ENCODE measurements at regions not wholly inside any gene's neighbourhood (a gene's known extent, or its start where the extent isn't known, plus 50 kb on each side); places are given as distances from the start of the nearest gene placed in this dataset.
"Not testable (repeated sequence)": the region's sequence is repeated elsewhere in the genome, so short reads cannot be mapped to it uniquely, and the experiment has no call there.

- ATAC-seq: no peak
These were observed 780.6 kb upstream of the ZWINT start for GRCh38 chr10:57141708-57142107.

DNA sequence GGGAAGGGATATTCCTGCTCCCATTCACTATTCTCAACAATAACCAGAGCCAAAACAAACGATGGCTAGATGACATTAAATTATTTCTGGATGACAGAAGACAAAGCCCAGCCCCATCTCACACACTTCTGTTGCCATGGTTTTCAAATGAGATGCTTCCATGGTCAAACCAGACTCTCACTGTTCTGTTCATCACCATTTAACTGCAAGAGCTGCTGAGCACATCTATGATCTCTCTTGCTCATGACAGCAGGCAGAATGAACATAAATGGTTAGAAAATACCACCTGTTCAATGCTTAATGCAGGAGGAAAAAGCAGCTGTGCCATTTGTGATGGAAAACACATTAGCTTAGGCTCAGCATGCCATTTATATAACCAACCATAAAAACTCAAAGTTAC is 758.6 kb upstream of the ZWINT start:
- no peak for ATAC-seq

DNA sequence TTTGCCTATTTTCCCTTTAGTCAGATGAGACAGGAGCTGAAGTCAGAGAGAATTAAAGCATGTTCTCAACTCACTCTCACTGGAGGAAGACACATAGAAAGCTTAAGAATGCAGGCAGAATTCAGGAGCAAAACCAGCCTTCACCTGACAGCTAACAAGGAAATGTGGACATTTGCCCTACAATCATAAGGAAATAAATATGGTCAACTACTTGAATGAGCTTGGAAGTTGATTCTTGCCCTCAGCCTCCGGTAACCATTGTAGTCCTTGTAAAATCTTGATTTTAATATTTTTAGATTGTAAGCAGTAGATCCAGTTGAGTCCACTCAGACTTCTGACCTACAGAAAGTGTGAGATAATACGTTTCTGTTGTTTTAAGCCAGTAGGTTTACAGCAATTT is 752.5 kb upstream of the ZWINT start:
- no peak for ATAC-seq

DNA sequence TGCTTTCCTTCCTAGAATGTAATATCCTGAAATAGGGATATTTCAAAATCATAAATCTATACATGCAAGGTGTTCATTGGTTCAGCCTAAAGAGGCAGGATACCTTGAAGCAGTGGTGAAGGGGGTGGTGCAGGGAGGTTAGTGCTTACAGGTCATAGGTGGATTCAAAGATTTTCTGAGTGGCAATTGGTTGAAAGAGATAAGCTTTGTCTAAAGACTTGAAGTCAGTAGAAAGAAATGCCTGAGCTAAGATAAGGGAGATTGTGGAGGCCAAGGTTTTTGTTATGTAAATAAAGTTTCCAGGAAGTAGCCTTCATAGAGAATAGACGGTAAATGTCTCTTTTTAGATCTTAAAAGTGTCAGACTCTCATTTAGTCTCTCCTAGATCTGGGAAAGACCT is 741.2 kb upstream of the ZWINT start:
- ATAC-seq: no peak

GRCh38 chr10:57098146-57098545 is 737.1 kb upstream of the ZWINT start:
- no peak for ATAC-seq

- no peak for ATAC-seq
These were observed 735.0 kb upstream of the ZWINT start for GRCh38 chr10:57096044-57096443.

DNA sequence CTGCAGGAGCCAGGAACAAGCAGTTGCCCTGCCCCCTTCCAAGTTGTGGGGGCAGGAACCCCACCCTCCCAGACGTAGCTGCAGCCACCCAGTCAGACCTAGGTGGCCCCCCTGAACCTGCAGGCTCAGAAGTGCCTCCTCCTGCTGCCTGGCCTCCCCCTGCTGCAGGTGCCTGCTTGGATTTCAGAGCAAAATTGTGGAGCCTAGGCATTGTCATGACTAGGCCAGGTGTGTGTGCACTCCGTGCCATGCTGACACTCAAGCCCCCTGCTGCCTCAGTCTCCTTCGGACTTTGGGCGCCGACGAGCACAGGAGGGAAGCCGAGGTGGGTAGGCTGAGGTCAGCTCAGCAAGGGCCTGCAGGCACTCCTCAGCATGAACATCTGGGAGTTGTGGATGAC is 733.9 kb upstream of the ZWINT start:
- ATAC-seq: no peak

DNA sequence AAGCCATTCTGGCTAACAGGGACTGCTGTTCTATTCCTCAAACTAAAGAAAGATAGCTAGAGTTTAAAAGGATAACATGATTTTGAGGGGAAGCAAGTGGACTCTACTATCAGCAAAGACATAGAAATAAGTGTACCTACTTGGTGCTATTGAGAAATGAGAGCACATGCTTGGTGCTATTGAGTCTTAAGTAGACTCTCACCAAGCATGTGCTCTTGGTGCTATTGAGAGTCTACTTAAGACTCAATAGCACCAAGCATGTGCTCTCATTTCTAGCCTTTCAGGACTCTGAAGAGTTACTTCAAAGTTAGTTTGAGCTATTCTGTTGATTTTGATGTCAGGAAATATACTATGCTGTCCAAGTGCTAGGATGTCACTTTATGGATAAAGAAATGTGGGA is 733.0 kb upstream of the ZWINT start:
- no peak for ATAC-seq

GRCh38 chr10:57053530-57053929 is 692.5 kb upstream of the ZWINT start:
- ATAC-seq: no peak

- no peak for ATAC-seq
These were observed 688.0 kb upstream of the ZWINT start for GRCh38 chr10:57049096-57049495.

DNA sequence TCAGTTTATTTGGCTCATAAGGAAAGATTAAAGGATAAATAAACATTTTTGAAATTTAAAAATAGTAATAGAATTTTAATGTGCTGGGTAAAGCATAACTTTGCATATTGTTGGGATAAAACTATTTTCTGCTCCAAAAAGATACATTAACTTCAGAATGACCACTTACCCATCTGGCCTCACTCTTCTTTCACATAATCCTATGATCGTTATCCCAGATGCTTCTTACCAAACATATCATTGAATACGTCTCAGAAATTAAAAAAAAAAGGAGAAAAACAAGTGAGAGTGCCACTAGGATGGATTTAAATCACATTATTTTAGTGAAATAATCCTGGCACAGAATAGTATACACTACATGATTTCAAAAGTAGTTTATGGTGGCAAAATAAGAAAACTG is 677.5 kb upstream of the ZWINT start:
- ATAC-seq: no peak

GRCh38 chr10:57035310-57035709 is 674.3 kb upstream of the ZWINT start:
- no peak for ATAC-seq

DNA sequence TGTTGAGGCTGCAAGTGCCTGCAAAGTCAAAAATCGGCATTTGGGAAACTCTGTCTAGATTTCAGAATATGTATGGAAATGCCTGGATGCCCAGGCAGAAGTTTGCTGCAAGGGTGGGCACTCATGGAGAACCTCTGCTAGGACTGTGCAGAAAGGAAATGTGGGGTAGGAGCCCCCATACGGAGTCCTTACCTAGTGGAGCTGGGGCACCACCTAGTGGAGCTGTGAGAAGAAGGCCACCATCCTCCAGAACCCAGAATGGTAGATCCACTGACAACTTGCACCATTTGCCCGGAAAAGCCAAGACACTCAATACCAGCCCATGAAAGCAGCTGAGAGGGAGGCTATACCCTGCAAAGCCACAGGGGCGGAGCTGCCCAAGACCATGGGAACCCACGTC is 671.2 kb upstream of the ZWINT start:
- not testable (repeated sequence) for ATAC-seq

DNA sequence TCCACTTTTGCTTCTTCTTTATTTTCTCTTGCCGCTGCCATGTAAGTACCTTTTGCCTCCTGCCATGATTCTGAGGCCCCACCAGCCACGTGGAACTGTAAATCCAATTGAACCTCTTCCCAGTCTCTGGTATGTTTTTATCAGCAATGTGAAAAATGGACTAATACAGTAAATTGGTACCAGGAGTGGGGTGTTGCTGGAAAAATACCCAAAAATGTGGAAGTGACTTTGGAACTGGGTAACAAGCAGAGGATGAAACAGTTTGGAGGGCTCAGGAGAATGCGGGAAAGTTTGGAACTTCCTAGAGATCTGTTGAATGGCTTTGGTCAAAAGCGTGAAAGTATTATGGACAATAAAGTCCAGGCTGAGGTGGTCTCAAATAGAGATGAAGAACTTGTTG is 670.3 kb upstream of the ZWINT start:
- ATAC-seq: no peak

GRCh38 chr10:57026307-57026706 is 665.2 kb upstream of the ZWINT start:
- no peak for ATAC-seq

GRCh38 chr10:57023626-57024025 is 662.6 kb upstream of the ZWINT start:
- ATAC-seq: no peak

- ATAC-seq: no peak
These were observed 657.4 kb upstream of the ZWINT start for GRCh38 chr10:57018452-57018851.

DNA sequence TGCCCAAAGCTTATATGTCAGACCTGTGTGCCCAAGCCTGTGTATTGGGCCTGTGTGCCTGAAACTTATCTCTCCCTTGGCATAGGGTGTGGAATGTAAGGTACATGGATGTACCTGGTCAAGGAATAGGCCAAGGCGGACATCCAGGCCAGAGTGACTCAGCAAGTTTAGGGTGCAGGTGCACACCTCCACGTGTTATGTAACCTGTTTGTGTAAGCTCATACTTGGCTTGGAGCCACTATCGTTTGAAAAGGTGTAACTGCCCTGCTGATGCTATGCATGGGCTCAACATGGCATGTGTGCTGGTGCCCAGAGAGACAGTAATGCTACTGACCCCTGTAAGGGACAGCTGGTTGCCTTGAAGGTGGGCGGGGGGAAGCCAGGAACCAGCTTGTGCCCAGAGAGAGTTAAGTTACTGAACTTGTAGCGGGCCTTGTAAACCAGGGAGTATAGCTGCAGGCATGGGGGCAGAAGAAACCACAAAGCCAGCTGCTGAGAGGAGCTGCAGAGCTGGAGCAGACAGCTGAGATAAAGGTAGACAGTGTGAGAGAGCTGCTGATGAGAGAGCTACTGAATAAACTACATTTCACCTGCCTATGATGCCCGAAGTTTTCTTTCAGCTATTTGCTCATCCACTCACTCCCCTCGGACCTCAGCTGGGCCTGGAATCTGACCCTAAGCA is 656.4 kb upstream of the ZWINT start:
- ATAC-seq: no peak

DNA sequence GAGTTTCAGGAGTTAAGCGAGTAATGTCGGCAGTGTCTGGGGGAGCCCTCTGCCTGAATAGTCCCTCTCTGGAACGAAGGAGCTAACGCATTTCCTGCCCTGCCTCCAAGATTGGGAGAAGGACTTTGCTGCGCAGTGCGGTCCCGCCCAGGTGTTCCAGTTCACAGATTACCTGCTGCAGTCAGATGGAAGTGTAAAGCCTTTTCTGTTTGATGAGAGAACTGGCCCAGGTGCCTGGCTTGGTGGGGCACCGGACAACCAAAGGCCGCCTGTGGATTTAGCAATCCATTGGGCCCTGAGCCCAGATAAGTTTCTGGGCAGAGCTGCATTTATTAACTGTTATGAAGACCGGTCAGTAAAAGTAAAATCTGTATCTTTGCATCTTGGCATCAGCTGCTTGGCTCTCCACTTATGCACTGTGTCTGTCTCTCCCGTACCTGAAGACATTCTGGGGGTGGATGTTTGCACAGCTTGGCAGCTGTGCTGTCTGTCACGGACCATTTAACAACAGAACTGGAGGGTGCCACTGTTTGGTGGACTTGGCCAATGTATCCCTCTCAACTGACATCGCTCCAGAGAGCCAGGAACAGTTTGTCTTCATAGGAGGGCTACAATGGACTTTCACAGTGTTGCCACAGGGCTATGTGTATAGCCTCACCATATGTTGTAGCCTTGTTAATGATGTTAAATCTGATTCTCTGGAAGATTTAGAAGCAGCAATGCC is 654.7 kb upstream of the ZWINT start:
- no peak for ATAC-seq

GRCh38 chr10:57015187-57015586 is 654.1 kb upstream of the ZWINT start:
- no peak for ATAC-seq

GRCh38 chr10:57014758-57015157 is 653.7 kb upstream of the ZWINT start:
- ATAC-seq: no peak

DNA sequence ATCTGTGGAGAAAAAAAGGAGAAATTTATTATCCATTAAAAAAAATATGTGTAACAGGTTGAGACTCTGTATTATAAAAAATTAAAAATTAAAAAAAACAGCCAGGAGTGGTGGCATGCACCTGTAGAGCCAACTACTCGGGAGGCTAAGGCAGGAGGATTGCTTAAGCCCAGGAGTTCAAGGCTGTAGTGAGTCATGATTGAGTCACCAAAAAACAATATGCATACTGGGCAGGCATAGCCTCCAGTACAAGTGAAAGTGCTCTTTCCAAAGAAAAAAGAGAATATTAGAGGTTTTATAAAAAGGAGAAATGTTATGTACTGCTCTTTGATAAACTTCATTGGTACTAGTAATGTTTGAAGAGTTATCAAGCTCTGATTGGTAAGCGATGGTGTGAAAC is 647.1 kb upstream of the ZWINT start:
- no peak for ATAC-seq

DNA sequence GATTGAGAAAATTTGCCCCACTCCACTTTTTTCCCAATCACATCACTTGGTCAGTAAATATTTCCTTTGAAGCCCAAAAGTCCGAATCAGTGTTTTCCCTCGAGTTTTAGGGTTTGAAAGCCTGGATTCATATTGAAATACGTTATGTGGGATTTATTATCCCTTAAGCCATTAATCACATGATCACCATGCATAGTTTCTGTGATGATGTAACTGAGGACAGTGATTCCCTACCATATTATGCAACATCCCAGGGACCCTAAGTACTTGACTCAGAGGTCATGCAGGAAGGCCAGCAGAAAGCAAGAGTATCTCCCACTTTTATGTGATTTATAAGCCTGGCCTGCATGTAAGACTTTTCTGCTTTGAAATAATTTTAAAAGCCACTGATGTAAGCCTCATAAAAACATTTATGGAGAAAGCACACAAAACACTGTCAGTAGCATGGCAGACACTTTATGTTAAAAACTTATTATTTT is 630.6 kb upstream of the ZWINT start:
- no peak for ATAC-seq

DNA sequence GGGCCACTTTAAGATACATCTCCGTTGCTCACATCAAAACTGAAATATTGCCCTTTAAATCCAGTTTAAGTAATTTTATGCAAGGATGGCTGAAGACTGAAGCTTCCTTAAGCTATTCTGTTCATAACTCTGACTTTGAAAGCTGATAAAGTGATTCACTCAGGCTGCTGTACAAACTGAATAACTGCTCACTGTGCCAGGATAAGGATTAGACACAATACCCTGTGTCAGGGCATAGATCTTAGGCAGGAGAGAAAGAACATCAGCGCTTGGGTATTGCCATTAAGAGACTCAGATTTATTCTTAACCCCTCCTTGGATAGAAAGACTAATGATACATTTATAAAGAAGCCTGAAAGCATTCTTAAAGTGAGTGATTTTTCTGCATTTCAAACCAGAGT is 614.5 kb upstream of the ZWINT start:
- ATAC-seq: no peak

DNA sequence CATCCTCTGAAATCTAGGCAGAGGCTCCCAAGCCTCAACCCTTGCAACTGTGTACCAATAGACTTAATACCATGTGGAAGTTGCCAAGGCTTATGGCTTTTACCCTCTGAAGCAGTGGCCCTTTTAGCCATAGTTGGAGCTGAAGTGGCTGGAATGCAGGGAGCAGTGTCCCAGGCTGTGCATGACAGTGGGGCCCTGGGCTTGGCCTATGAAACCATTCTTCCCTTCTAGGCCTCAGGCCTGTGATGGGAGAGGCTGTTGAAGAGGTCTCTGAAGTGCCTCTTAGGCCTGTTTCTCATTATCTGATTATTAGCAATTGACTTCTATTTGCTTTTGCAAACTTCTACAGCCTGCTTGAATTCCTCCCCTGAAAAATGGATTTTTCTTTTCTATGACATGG is 612.7 kb upstream of the ZWINT start:
- ATAC-seq: no peak

All from activated CD4-positive, CD25-positive, alpha-beta regulatory T cell treated with anti-CD3 and anti-CD28 coated beads, Interleukin-2, amount 50 U/mL, for 24 hours (primary cell).